H1 (cell line): ENCODE measurements at regions not wholly inside any gene's neighbourhood (a gene's known extent, or its start where the extent isn't known, plus 50 kb on each side); places are given as distances from the start of the nearest gene placed in this dataset.

Experiments used
- CTCF ChIA-PET: fragments of 300-600 bp; sonication (Branson Sonifier 250); formaldehyde crosslinking; loops from one replicate; lab custom pipeline; 2021; ENCODE audit not compliant: partially characterized antibody; lab: Charles Lee
- POLR2A ChIA-PET: fragments of 300-600 bp; sonication (Branson Sonifier 250); formaldehyde crosslinking; loops from one replicate; lab custom pipeline; 2021; ENCODE audit warnings: inconsistent platforms; ENCODE audit not compliant: partially characterized antibody; lab: Charles Lee
- DNase-seq, 2 experiments: peaks; one replicate each; pipeline versions ENCODE4 v3.0.0 to v3.0.0-alpha.2; 2010 to 2022; ENCODE audit warnings: low spot score in 2 of 2, low read depth in 1 of 2, mixed read lengths in 1 of 2
- FAIRE-seq: peaks from 2 replicates; lab custom pipeline; 2011; peaks lifted over from hg19 to GRCh38; lab: Jason Lieb, UNC
- H2AFZ ChIP-seq: 2 replicates; pipeline ENCODE4 v1.8.1; 2012; ENCODE audit warnings: low read length, inconsistent platforms
- H2AK5ac ChIP-seq: 2 replicates; pipeline ENCODE4 v1.6.1; 2013; ENCODE audit warnings: low read depth, low read length
- H2BK120ac ChIP-seq: replicated peaks from 2 replicates; pipeline ENCODE3; 2013; ENCODE audit warnings: low read depth, low read length, inconsistent platforms
- H2BK12ac ChIP-seq: 2 replicates; pipeline ENCODE4 v1.6.1; 2013; ENCODE audit warnings: low read depth, low read length
- H2BK15ac ChIP-seq: 2 replicates; pipeline ENCODE4 v1.6.1; 2013; ENCODE audit warnings: low read length
- H2BK20ac ChIP-seq: 2 replicates; pipeline ENCODE4 v1.6.1; 2013; ENCODE audit warnings: low read length
- H2BK5ac ChIP-seq: 2 replicates; pipeline ENCODE4 v1.6.1; 2013; ENCODE audit warnings: low read depth, low read length
- H3K14ac ChIP-seq: 2 replicates; pipeline ENCODE4 v1.6.1; 2013; ENCODE audit warnings: inconsistent platforms; ENCODE audit not compliant: insufficient read length
- H3K18ac ChIP-seq: 2 replicates; pipeline ENCODE4 v1.6.1; 2013; ENCODE audit warnings: low read length; ENCODE audit errors: extremely low read depth
- H3K23ac ChIP-seq: 2 replicates; pipeline ENCODE4 v1.6.1; 2013; ENCODE audit warnings: inconsistent platforms; ENCODE audit not compliant: insufficient read length
- H3K23me2 ChIP-seq: 2 replicates; pipeline ENCODE4 v1.6.1; 2013; ENCODE audit warnings: low read depth, low read length
- H3K27ac ChIP-seq: 2 replicates; pipeline ENCODE4 v1.6.1; 2011; ENCODE audit warnings: low read depth, low read length, inconsistent platforms
- H3K27me3 ChIP-seq, 4 experiments: replicated peaks in 1 of 4; 1 replicate in 1 of 4; 2 replicates in 3 of 4; pipeline versions ENCODE4 v1.6.1 to v1.8.1; 2011 to 2013; ENCODE audit warnings: low read length in 3 of 4, mild to moderate bottlenecking in 3 of 4, inconsistent platforms in 2 of 4, mixed read lengths in 2 of 4, moderate library complexity in 1 of 4; ENCODE audit not compliant: control insufficient read depth in 3 of 4, insufficient read depth in 3 of 4; ENCODE audit errors: extremely low read depth in 1 of 4
- H3K36me3 ChIP-seq, 4 experiments: 2 replicates each; pipeline versions ENCODE4 v1.6.1 to v1.8.1; 2011 to 2013; ENCODE audit warnings: mild to moderate bottlenecking in 4 of 4, low read length in 3 of 4, moderate library complexity in 2 of 4, control low read depth in 1 of 4, inconsistent platforms in 1 of 4; ENCODE audit not compliant: insufficient read depth in 4 of 4, control insufficient read depth in 2 of 4
- H3K4ac ChIP-seq: replicated peaks from 2 replicates; pipeline ENCODE3; 2013; ENCODE audit warnings: low read length, low read depth, mixed read lengths, inconsistent platforms; ENCODE audit not compliant: insufficient read length
- H3K4me1 ChIP-seq, 4 experiments: replicated peaks in 1 of 4; 1 replicate in 1 of 4; 2 replicates in 3 of 4; pipeline versions ENCODE4 v1.6.1 to v1.8.1; 2011 to 2013; ENCODE audit warnings: low read length in 3 of 4, inconsistent platforms in 2 of 4, mixed read lengths in 1 of 4; ENCODE audit not compliant: insufficient read depth in 4 of 4, control insufficient read depth in 3 of 4
- H3K4me2 ChIP-seq, 2 experiments: 2 replicates each; pipeline versions ENCODE4 v1.6.1 to v1.8.1; 2011 to 2013; ENCODE audit warnings: low read depth in 2 of 2, low read length in 2 of 2, control low read depth in 1 of 2, inconsistent platforms in 1 of 2, mild to moderate bottlenecking in 1 of 2; ENCODE audit not compliant: insufficient read depth in 1 of 2
- H3K4me3 ChIP-seq, 4 experiments: fragments of 200-600, 300-600 bp in 1 of 4; sonication (generic), shearing (Covaris generic), sonication (Bioruptor Twin) in 1 of 4; 2 replicates each; pipeline versions ENCODE4 v1.5.1 to v1.8.1; 2011 to 2016; ENCODE audit warnings: low read length in 4 of 4, low read depth in 3 of 4, control low read depth in 2 of 4, inconsistent platforms in 2 of 4, mild to moderate bottlenecking in 2 of 4, mixed read lengths in 1 of 4, moderate library complexity in 1 of 4; ENCODE audit not compliant: insufficient read depth in 2 of 4; ENCODE audit errors: extremely low read depth in 1 of 4
- H3K56ac ChIP-seq: replicated peaks from 2 replicates; pipeline ENCODE3; 2013; ENCODE audit warnings: low read depth, mild to moderate bottlenecking, mixed read lengths, low read length, inconsistent platforms; ENCODE audit not compliant: insufficient read length
- H3K79me1 ChIP-seq: 2 replicates; pipeline ENCODE4 v1.6.1; 2013; ENCODE audit warnings: low read depth, low read length, control low read depth
- H3K79me2 ChIP-seq, 2 experiments: 2 replicates each; pipeline versions ENCODE4 v1.6.1 to v1.8.1; 2012 to 2013; ENCODE audit warnings: low read length in 2 of 2, mild to moderate bottlenecking in 2 of 2, inconsistent platforms in 1 of 2; ENCODE audit not compliant: insufficient read depth in 2 of 2, control insufficient read depth in 1 of 2
- H3K9ac ChIP-seq, 4 experiments: replicated peaks in 1 of 4; 1 replicate in 1 of 4; 2 replicates in 3 of 4; pipeline versions ENCODE4 v1.6.1 to v1.8.1; 2011 to 2013; ENCODE audit warnings: low read depth in 3 of 4, low read length in 3 of 4, control low read depth in 2 of 4, mild to moderate bottlenecking in 2 of 4, moderate library complexity in 2 of 4, inconsistent platforms in 1 of 4; ENCODE audit errors: extremely low read depth in 1 of 4
- H3K9me3 ChIP-seq, 2 experiments: 2 replicates each; pipeline versions ENCODE4 v1.6.1 to v1.8.1; 2012 to 2013; ENCODE audit warnings: mild to moderate bottlenecking in 2 of 2, moderate library complexity in 2 of 2, control low read depth in 1 of 2, inconsistent platforms in 1 of 2, low read depth in 1 of 2, low read length in 1 of 2, mixed read lengths in 1 of 2; ENCODE audit not compliant: insufficient read depth in 2 of 2
- H4K20me1 ChIP-seq, 2 experiments: replicated peaks in 1 of 2; 2 replicates each; pipeline versions ENCODE3 to v1.8.1; 2011 to 2013; ENCODE audit warnings: inconsistent platforms in 2 of 2, low read length in 2 of 2, mild to moderate bottlenecking in 1 of 2; ENCODE audit not compliant: insufficient read depth in 2 of 2, control insufficient read depth in 1 of 2
- H4K5ac ChIP-seq: 2 replicates; pipeline ENCODE4 v1.6.1; 2013; ENCODE audit warnings: low read length, low read depth, mixed read lengths, inconsistent platforms; ENCODE audit not compliant: insufficient read length
- H4K8ac ChIP-seq: 2 replicates; pipeline ENCODE4 v1.8.0; 2013; ENCODE audit warnings: mild to moderate bottlenecking, moderate library complexity, low read length, inconsistent platforms; ENCODE audit not compliant: insufficient read depth; ENCODE audit errors: extremely low read depth
- H4K91ac ChIP-seq: replicated peaks from 2 replicates; pipeline ENCODE3; 2013; ENCODE audit warnings: low read length, mixed read lengths, inconsistent platforms; ENCODE audit not compliant: insufficient read length
- CEBPB ChIP-seq: IDR thresholded peaks from 2 replicates; pipeline ENCODE4 v1.6.1; 2012; ENCODE audit warnings: low read depth, low read length
- EP300 ChIP-seq, 2 experiments: IDR thresholded peaks; 1 replicate in 1 of 2; 2 replicates in 1 of 2; pipeline ENCODE4 v1.6.1; 2011 to 2012; ENCODE audit warnings: low read depth in 2 of 2, low read length in 2 of 2, mild to moderate bottlenecking in 2 of 2, borderline replicate concordance in 1 of 2, inconsistent platforms in 1 of 2, moderate library complexity in 1 of 2
- POLR2AphosphoS5 ChIP-seq: IDR thresholded peaks from 2 replicates; pipeline ENCODE4 v1.6.1; 2011; ENCODE audit warnings: low read depth, low read length
- RAD21 ChIP-seq, 2 experiments: IDR thresholded peaks in 1 of 2; conservative IDR thresholded peaks in 1 of 2; 2 replicates each; pipeline ENCODE4 v1.6.1; 2011; ENCODE audit warnings: low read depth in 2 of 2, low read length in 2 of 2, improper control_type of control experiment in 1 of 2, inconsistent platforms in 1 of 2, mild to moderate bottlenecking in 1 of 2, moderate library complexity in 1 of 2
- SAP30 ChIP-seq: fragments of 300-600 bp; sonication (generic); IDR thresholded peaks from 2 replicates; pipeline ENCODE4 v1.7.1; 2012; ENCODE audit warnings: low read length, moderate library complexity, mild to moderate bottlenecking, inconsistent platforms; ENCODE audit not compliant: insufficient read depth, insufficient replicate concordance
- SIX5 ChIP-seq: IDR thresholded peaks from 2 replicates; pipeline ENCODE4 v1.6.1; 2011; ENCODE audit warnings: mild to moderate bottlenecking, low read depth, low read length
- TF ChIP-seq, protein P1 (sequence below), 3 experiments: IDR thresholded peaks; 1 replicate in 2 of 3; 2 replicates in 1 of 3; pipeline versions ENCODE4 v1.5.1 to v1.6.1; 2011; ENCODE audit warnings: low read length in 3 of 3, mild to moderate bottlenecking in 3 of 3, inconsistent platforms in 2 of 3, low read depth in 1 of 3, moderate library complexity in 1 of 3; ENCODE audit not compliant: insufficient read depth in 1 of 3; ENCODE audit errors: control extremely low read depth in 1 of 3
- TF ChIP-seq, protein P2 (sequence below): IDR thresholded peaks from 2 replicates; pipeline ENCODE4 v1.6.1; 2011; ENCODE audit warnings: low read length, improper control_type of control experiment

DNA sequence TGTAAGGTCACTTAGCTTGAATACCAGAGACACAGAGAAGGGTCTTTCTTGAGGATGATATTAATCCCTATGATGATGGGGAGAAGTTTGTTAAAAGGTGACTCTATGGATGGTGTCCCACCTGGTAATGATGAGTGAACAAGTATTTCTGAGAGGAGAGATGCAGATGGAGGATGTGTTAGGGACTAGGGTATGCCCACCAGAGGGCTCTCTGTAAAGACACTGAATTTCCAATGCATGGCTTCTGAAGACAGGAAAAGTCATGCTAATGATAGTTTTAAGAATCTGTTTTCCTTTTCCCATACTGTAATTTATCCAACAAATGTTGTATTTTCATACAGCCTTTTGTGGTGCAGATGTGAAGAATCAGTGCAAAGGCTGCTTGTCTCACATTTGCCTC lies 1250.9 kb upstream of the CELF2 start:
- Histone ChIP-seq H4K20me1 (no peaks in the 10 kb centered on the region), H4K8ac (no peak overlapping the region), H3K56ac (no peak overlapping the region), H2BK15ac (no peak overlapping the region), H3K4ac (no peak overlapping the region), H2BK5ac (no peak overlapping the region), H2AFZ (no peak overlapping the region), H3K79me2 (no peaks in the 10 kb centered on the region), H2BK20ac (no peak overlapping the region), H4K5ac (no peak overlapping the region), H3K79me1 (no peaks in the 10 kb centered on the region), H3K9ac (no peak overlapping the region), H3K4me1 (no peaks in the 10 kb centered on the region), H3K9me3 (no peaks in the 10 kb centered on the region), H3K23me2 (no peaks in the 10 kb centered on the region), H2BK12ac (no peak overlapping the region), H3K27me3 (no peaks in the 10 kb centered on the region), H3K27ac (no peak overlapping the region), H2AK5ac (no peak overlapping the region), H3K4me2 (no peak overlapping the region), H3K36me3 (no peaks in the 10 kb centered on the region), H4K91ac (no peak overlapping the region), H3K18ac (no peak overlapping the region), H3K4me3 (no peak overlapping the region), H3K23ac (no peak overlapping the region), H3K14ac (no peak overlapping the region), H2BK120ac (no peak overlapping the region)
- TF ChIP-seq, protein P1, sequence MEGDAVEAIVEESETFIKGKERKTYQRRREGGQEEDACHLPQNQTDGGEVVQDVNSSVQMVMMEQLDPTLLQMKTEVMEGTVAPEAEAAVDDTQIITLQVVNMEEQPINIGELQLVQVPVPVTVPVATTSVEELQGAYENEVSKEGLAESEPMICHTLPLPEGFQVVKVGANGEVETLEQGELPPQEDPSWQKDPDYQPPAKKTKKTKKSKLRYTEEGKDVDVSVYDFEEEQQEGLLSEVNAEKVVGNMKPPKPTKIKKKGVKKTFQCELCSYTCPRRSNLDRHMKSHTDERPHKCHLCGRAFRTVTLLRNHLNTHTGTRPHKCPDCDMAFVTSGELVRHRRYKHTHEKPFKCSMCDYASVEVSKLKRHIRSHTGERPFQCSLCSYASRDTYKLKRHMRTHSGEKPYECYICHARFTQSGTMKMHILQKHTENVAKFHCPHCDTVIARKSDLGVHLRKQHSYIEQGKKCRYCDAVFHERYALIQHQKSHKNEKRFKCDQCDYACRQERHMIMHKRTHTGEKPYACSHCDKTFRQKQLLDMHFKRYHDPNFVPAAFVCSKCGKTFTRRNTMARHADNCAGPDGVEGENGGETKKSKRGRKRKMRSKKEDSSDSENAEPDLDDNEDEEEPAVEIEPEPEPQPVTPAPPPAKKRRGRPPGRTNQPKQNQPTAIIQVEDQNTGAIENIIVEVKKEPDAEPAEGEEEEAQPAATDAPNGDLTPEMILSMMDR (IDR thresholded peaks at IDR 0.05; ENCODE audit: control extremely low read depth in 1 of 3, insufficient read depth in 1 of 3, low read depth in 1 of 3, low read length in 3 of 3), result peak in 1 of 3 experiments; percentile 44; a peak in 2 of 4 replicates
- TF ChIP-seq POLR2AphosphoS5, result no peak
- no peak for TF ChIP-seq SAP30
- TF ChIP-seq, protein P2, sequence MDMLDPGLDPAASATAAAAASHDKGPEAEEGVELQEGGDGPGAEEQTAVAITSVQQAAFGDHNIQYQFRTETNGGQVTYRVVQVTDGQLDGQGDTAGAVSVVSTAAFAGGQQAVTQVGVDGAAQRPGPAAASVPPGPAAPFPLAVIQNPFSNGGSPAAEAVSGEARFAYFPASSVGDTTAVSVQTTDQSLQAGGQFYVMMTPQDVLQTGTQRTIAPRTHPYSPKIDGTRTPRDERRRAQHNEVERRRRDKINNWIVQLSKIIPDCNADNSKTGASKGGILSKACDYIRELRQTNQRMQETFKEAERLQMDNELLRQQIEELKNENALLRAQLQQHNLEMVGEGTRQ, result no peak
- no peak for TF ChIP-seq SIX5
- TF ChIP-seq RAD21 (IDR thresholded peaks at IDR 0.05 in 1 of 2, conservative IDR thresholded peaks at IDR 0.05 in 1 of 2; ENCODE audit: low read depth in 2 of 2, low read length in 2 of 2), result peak; percentile 25 to 50; a peak in 3 of 4 replicates
- TF ChIP-seq EP300 (IDR thresholded peaks at IDR 0.05; ENCODE audit: borderline replicate concordance in 1 of 2, low read depth in 2 of 2, low read length in 2 of 2), result no peak
- no peak for TF ChIP-seq CEBPB
- CTCF ChIA-PET, result interaction anchor here (1.6 kb wide), 1 partner anchor 435 kb away, joined by 5 read pairs; no protein-coding TSS in a partner anchor
- POLR2A ChIA-PET, result no interaction called here
- no peak for DNase-seq
- no peak for FAIRE-seq
